Activated CD4-positive, alpha-beta T cell treated with anti-CD3 and anti-CD28 coated beads, Interleukin-2, Interleukin-6, amounts not matched to agents 100 ng/mL and 50 ng/mL, durations not matched to agents 16 hours and 8 hours (primary cell): ENCODE measurements at regions not wholly inside any gene's neighbourhood (a gene's known extent, or its start where the extent isn't known, plus 50 kb on each side); places are given as distances from the start of the nearest gene placed in this dataset.

ENCODE experiments used
- DNase-seq: peaks from one replicate; pipeline ENCODE4 v3.0.0-alpha.2; 2020

- DNase-seq: no peak
Observed at GRCh38 chr3:71851878-71852277, 66.9 kb upstream of the PROK2 start.

DNA sequence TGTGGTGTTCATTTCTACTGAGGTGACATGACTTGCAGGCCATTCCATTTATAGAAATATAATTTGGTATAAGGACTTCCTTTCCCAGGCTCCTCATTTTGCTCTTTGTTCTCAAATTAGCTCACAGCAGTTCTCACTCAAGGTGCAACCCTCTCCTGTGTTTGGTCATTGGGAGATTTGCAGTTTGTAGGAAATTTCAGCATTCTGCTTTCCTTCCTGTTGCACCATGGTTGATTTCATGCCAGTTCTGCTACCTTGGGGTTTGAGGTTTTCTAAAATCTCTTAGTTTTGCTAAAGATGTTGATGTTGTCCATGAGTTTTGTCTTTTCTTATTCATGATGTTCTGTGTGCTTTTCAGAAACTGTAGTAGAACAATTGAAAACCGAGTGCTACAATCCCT lies 65.7 kb upstream of the PROK2 start:
- no peak for DNase-seq

DNA sequence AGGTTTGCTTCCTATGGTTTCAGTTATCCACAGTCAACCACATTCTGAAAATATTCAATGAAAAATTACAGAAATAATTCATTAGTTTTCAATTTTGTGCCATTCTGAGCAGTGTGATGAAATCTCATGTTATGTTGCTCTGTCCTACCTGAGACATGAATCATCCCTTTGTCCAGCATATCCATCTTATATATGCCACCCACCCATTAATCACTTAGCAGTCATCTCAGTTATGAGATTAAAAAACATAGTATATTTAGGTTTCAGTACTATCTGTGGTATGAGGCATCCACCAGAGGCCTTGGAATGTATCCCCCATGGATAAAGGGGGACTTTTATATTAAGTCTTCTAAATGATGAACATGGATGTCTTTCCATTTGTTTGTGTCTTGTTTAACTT lies 64.7 kb upstream of the PROK2 start:
- no peak for DNase-seq

DNA sequence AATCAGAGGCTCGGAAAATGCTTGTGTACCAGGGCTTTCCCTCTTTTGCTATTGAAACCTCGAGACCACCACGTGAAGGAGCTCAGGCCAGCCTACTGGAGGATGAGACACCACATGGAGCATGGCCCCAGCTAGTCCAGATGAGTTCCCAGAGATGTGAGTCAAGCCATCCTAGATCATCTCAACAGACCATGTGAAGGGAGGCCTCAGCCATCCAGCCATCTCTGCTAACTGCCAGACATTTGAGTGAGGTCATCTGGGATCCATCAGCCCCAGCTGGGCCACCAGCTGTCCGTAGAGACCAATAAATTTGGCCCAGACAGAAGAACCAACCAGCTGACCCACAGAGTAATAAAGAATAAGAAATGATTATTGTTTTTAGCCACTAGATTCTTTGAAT lies 62.8 kb upstream of the PROK2 start:
- DNase-seq: no peak

DNA sequence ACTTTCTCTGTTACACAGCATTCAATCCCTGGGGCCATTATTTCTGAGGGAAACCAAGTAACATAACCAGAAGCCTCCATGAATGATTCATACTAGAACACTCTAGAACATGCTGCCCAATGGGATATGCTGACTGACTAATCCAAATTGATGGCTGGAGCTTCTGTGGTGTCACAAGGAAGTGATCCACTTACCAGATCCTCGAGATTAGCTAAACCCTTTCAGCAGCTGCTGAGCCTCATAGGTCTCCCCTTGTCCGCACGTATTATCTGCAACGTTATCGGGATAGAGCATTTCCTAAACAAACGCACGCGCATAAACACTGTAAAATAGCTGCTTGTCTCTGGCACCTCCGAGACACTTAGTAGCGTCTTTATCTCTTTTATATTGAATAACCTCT lies 61.2 kb upstream of the PROK2 start:
- no peak for DNase-seq

- no peak for DNase-seq
Observed at GRCh38 chr3:71843071-71843470, 58.1 kb upstream of the PROK2 start.

DNA sequence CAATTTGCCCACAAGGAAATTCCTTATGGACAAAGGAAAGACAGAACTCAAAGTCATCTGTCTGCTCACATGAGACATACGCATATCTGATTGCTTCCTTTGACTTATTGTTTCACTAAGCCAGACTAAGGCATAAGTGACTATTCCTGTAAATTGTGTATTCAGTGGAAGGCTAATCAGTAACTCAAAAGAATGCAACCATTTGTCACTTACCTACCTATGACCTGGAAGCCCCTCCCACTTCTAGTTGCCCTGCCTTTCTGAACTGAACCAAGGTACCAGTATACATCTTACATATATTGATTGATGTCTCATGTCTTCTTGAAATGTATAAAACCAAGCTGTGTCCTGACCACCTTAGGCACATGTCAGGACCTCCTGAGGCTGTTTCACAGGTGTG lies 53.5 kb upstream of the PROK2 start:
- DNase-seq: no peak
